GM19025 (cell line): ENCODE measurements at regions not wholly inside any gene's neighbourhood (a gene's known extent, or its start where the extent isn't known, plus 50 kb on each side); places are given as distances from the start of the nearest gene placed in this dataset.
"Not testable (repeated sequence)": the region's sequence is repeated elsewhere in the genome, so short reads cannot be mapped to it uniquely, and the experiment has no call there.

Experiments used
- ATAC-seq: cut with Tn5 transposase; IDR thresholded peaks from one replicate; pipeline ENCODE4 v1.9.1; 2021; ENCODE audit warnings: mild to moderate bottlenecking, low read depth, moderate library complexity; ENCODE audit not compliant: unreplicated experiment

- ATAC-seq, result no peak
Observed at GRCh38 chr13:79999601-80000000, 341.3 kb downstream of the SPRY2 start.

GRCh38 chr13:79998381-79998880 lies 342.5 kb downstream of the SPRY2 start:
- ATAC-seq, result no peak

GRCh38 chr13:79997244-79997643 lies 343.7 kb downstream of the SPRY2 start:
- ATAC-seq, result no peak

GRCh38 chr13:79995334-79995733 lies 345.6 kb downstream of the SPRY2 start:
- no peak for ATAC-seq

- ATAC-seq, result no peak
Observed at GRCh38 chr13:79992111-79992510, 348.8 kb downstream of the SPRY2 start.

GRCh38 chr13:79990048-79990447 lies 350.9 kb downstream of the SPRY2 start:
- no peak for ATAC-seq

- no peak for ATAC-seq
Observed at GRCh38 chr13:79989217-79989661, 351.7 kb downstream of the SPRY2 start.

GRCh38 chr13:79988573-79988972 lies 352.4 kb downstream of the SPRY2 start:
- ATAC-seq, result no peak

GRCh38 chr13:79987761-79988160 lies 353.2 kb downstream of the SPRY2 start:
- ATAC-seq, result no peak

GRCh38 chr13:79987323-79987722 lies 353.6 kb downstream of the SPRY2 start:
- no peak for ATAC-seq

- ATAC-seq, result no peak
Observed at GRCh38 chr13:79986890-79987289, 354.0 kb downstream of the SPRY2 start.

GRCh38 chr13:79974935-79975650 lies 365.8 kb downstream of the SPRY2 start:
- not testable (repeated sequence) for ATAC-seq

- ATAC-seq, result peak; percentile 81
Observed at GRCh38 chr13:79973533-79973963, 367.4 kb downstream of the SPRY2 start.

- no peak for ATAC-seq
Observed at GRCh38 chr13:79972066-79972569, 368.8 kb downstream of the SPRY2 start.

- no peak for ATAC-seq
Observed at GRCh38 chr13:79966493-79966895, 374.4 kb downstream of the SPRY2 start.

GRCh38 chr13:79966059-79966458 lies 374.9 kb downstream of the SPRY2 start:
- no peak for ATAC-seq

- ATAC-seq, result no peak
Observed at GRCh38 chr13:79946556-79946955, 394.4 kb downstream of the SPRY2 start.

GRCh38 chr13:79943346-79944023 lies 397.4 kb downstream of the SPRY2 start:
- ATAC-seq, result no peak

GRCh38 chr13:79941752-79942151 lies 399.2 kb downstream of the SPRY2 start:
- ATAC-seq, result no peak

GRCh38 chr13:79939689-79940088 lies 401.2 kb downstream of the SPRY2 start:
- no peak for ATAC-seq

GRCh38 chr13:79937771-79938216 lies 403.1 kb downstream of the SPRY2 start:
- ATAC-seq, result no peak
